GM18858 (cell line): ENCODE measurements at regions not wholly inside any gene's neighbourhood (a gene's known extent, or its start where the extent isn't known, plus 50 kb on each side); places are given as distances from the start of the nearest gene placed in this dataset.
"Not testable (repeated sequence)": the region's sequence is repeated elsewhere in the genome, so short reads cannot be mapped to it uniquely, and the experiment has no call there.

Source experiments
- ATAC-seq: cut with Tn5 transposase; IDR thresholded peaks from one replicate; pipeline ENCODE4 v1.9.1; 2021; ENCODE audit not compliant: unreplicated experiment

- no peak for ATAC-seq
Measured at GRCh38 chrX:46178763-46179162, 366.5 kb downstream of the ZNF674 start.

GRCh38 chrX:46173159-46173558, 372.1 kb downstream of the ZNF674 start:
- ATAC-seq, result no peak

GRCh38 chrX:46171457-46171856, 373.8 kb downstream of the ZNF674 start:
- ATAC-seq, result not testable (repeated sequence)

GRCh38 chrX:46169808-46170207, 375.4 kb downstream of the ZNF674 start:
- ATAC-seq, result no peak

GRCh38 chrX:46168254-46168653, 377.0 kb downstream of the ZNF674 start:
- ATAC-seq, result no peak

GRCh38 chrX:46165866-46166265, 379.4 kb downstream of the ZNF674 start:
- no peak for ATAC-seq

- ATAC-seq, result no peak
Measured at GRCh38 chrX:46165411-46165810, 379.8 kb downstream of the ZNF674 start.

- ATAC-seq, result no peak
Measured at GRCh38 chrX:46152756-46153155, 392.5 kb downstream of the ZNF674 start.

GRCh38 chrX:46151332-46151731, 393.9 kb downstream of the ZNF674 start:
- ATAC-seq, result not testable (repeated sequence)

- ATAC-seq, result no peak
Measured at GRCh38 chrX:46144566-46144965, 400.7 kb downstream of the ZNF674 start.

GRCh38 chrX:46140272-46140671, 404.9 kb downstream of the ZNF674 start:
- ATAC-seq, result no peak

GRCh38 chrX:46130247-46130646, 415.0 kb downstream of the ZNF674 start:
- no peak for ATAC-seq

- ATAC-seq, result no peak
Measured at GRCh38 chrX:46125111-46125510, 420.1 kb downstream of the ZNF674 start.

- ATAC-seq, result no peak
Measured at GRCh38 chrX:46117234-46117633, 428.0 kb downstream of the ZNF674 start.

GRCh38 chrX:46087310-46087709, 457.9 kb downstream of the ZNF674 start:
- not testable (repeated sequence) for ATAC-seq

- not testable (repeated sequence) for ATAC-seq
Measured at GRCh38 chrX:46080121-46080520, 465.1 kb downstream of the ZNF674 start.

GRCh38 chrX:46072791-46073190, 472.4 kb downstream of the ZNF674 start:
- ATAC-seq, result no peak

GRCh38 chrX:46072372-46072771, 472.8 kb downstream of the ZNF674 start:
- no peak for ATAC-seq

GRCh38 chrX:46070421-46070820, 474.8 kb downstream of the ZNF674 start:
- no peak for ATAC-seq

- ATAC-seq, result no peak
Measured at GRCh38 chrX:46059316-46059715, 485.9 kb downstream of the ZNF674 start.

GRCh38 chrX:46044486-46044885, 500.7 kb downstream of the ZNF674 start:
- no peak for ATAC-seq

GRCh38 chrX:46040001-46040400, 505.2 kb downstream of the ZNF674 start:
- no peak for ATAC-seq

GRCh38 chrX:46039526-46039925, 505.7 kb downstream of the ZNF674 start:
- no peak for ATAC-seq

- ATAC-seq, result no peak
Measured at GRCh38 chrX:46036508-46036907, 508.7 kb downstream of the ZNF674 start.
